Amygdala (tissue), 56 donors: ENCODE measurements at regions not wholly inside any gene's neighbourhood (a gene's known extent, or its start where the extent isn't known, plus 50 kb on each side); places are given as distances from the start of the nearest gene placed in this dataset.

Experiments
- DNase-seq, 56 donors: peaks; one replicate each; lab custom pipeline; 2025; lab: John Stamatoyannopoulos, UW

DNA sequence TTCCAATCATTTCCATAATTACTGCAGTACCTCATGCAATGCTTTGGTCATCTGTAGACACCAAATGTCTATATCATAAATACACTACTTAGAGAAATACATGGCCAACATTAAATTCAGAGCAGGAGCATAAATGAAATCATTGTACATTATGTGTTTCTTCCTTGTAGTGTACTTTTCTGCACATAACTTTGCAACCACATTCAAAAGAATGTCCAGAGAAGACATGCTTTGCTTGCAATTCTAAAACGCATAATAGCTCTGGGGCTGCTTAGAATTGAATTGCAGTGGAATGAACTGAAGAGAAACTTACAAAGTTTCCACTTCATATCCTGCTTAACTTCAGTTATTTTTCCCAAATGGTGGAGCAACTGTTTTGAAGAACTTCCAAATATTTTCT is 664.4 kb downstream of the DSC3 start:
- DNase-seq: no peak

DNA sequence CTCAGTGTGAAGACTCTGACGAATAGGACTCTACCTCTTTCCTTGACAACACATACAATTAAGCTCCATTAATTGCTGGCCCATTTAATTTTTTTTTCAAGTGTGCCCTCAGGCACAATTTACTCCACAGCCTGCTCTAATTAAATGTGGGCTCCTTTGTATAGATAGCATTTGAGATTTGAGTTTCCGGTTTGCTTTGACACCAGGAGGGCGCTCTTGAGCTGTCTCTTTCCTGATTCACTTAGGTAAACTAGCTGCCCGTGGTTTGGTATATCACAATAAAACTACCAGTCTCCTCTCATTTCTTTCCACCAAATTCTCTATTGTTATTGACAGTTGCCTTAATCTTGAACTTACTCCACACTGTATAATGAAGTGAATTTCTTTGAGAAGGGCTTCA is 666.0 kb downstream of the DSC3 start:
- no peak for DNase-seq

DNA sequence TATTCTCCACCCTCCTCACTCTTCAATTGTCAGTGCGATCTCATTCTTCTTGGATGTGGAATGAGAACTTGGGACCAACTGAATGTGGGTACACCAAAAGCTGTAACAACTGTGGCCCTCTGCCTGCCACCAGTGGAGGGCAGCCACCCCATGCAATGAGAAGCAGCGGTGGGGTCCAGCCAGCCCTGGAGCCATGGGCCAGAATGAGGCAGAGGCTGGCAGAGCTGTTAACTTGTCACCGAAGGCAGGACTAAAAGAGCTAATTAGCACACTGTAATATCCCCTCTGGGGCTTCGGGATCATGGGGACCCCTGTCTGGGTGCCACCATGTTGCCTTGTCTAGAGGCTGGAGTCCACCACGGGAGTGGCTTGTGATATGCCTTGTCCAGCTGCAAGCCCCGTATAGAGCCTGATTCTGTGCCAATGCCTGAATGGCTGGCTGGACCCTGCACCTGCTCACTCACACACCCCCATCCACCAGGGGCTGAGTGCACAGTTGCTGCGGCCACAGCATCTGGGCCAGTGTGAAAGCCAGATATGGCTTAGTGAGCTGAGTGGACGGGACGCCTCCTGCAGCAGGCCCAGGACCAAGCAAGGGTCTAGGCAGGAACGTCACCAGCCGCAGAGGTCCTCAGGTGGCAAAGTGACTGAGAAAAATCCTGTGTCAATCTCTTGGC is 680.5 kb downstream of the DSC3 start:
- no peak for DNase-seq

DNA sequence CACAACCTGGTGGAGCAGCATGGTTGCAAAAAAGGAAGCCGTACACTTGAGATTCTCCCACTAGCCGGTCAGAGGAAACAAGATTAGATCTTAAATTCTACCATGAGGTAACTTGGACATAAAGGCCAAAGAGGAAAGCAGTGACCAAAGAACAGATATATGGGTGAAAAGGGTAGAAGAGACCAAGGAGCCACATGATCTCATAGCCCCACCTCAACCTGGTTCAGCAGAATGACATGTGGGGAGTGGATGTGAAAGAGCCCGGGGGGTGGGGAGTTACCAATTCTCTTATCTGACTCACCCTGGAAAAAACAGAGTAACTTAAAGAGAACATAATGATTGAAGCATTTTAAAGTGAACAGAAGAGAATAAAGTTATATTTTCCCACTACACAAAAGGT is 683.0 kb downstream of the DSC3 start:
- no peak for DNase-seq

DNA sequence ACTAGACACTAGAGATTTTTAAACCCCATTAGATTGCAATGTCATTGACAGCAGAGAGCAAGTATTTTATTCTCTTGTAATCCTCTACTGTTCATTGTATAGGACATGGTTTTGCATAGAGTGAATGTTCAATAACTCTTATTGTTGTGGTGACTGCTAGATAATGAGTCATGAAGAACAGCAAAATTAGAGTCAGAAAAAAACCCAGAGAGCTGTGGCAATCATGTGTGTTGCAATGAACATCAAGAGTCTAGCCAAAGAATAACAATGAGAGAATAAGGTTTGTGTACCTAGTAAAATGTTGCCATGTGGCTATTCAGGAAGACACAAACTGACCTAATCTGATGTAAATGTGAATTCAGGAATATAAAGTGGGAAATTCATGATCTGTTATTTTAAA is 684.0 kb downstream of the DSC3 start:
- DNase-seq: peak in 1 of 56 donors; percentile 20

DNA sequence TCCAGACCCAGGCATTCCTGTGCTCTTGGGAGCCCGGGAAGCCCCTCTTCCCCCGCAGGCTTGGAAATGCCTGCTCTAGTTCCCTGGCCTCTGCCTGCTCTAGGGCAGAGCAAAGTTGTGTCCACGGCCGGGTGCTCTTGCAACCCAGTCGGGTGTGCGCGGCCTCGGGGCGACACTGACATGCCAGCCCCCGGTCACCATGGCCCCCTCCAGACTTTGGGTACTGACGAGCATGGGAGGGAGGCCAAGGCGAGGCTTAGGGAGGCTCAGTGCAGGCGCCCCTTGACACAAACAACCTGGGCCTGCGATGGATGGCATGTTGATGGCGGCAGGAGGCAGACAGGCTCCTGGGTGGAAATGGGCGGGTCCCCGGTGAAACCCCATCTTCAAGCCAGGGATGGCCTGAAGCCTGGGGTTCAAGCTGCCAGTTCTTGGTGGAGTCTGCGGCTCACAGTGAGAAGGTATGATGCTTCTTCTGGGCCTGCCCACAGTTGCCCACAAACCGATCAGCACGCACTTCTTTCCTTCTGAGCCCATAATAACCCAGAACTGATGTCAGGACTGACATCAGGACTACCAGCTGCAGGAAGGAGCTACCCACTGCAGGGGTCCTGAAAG is 689.9 kb downstream of the DSC3 start:
- DNase-seq: no peak

DNA sequence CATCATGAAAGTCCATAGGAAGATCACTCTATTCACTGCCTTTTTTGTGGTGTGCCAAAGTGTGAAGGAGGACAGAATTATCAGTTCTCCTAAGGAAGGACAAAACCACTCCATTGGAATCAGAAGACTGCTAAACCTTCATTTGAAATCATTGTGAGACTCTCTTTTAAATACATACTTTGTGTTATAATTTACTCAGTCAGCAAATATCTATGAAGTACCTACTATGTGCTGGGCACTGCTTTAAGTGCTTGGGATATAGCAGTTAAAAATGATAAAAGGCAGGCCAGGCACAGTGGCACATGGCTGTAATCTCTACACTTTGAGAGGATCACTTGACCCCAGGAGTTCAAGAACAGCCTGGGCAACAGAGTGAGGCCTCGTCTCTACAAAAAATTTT is 692.3 kb downstream of the DSC3 start:
- no peak for DNase-seq

DNA sequence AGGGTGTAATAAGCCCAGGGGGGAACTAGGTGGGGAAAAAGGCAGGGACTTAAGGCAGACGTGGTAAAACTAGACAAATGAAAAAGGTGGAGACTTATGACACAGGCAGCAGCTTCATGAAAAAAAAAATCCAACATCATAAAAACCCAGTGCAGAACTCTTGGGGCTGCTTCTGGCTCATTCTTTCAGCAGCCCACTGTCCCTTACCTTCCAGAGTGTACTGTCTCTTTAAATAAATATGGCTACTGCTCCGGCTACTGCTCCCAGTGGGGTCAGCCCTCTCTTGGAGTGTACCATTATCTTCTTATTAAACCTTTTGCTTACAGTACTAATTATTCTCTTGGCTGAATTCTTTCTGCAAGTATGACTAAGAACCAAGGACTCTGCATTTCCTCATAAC is 699.5 kb downstream of the DSC3 start:
- DNase-seq: no peak

DNA sequence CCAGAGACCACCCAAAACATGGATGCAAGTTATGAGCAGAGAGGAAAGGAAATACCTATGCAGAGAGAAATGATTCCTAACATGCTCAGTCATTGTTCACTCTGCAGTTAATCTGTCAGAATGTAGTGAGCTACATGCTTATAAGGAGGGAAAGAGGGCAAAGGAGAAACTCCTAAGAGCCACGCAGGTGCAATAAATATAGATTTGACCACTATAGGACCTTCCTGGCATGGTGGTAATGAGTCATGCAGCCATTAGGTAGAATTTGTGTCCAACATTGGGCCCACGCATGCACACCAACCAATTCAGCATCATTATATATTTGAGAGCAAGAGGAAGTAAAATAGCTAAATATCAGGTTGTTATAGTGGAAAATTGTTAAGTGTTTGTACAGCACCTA is 699.9 kb downstream of the DSC3 start:
- no peak for DNase-seq

DNA sequence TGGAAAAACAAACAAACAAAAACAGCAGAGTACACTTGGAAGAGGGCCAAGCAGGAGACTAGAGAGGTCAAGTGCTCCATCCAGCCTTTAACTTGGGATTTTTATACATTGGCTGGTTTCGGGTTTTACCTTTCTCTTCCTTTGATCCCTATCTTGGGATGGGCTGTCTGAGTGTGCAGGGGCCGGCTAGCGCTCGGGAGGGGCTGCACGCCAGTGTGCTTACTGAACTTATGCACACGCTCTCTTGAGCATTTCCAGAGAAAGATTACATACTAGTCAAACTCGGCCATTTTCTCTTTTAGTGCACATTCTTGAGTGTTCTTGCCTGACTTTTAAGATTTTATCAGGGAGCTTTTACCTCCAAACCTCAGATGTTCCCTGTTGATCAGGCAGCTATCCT is 707.8 kb downstream of the DSC3 start:
- DNase-seq: no peak

DNA sequence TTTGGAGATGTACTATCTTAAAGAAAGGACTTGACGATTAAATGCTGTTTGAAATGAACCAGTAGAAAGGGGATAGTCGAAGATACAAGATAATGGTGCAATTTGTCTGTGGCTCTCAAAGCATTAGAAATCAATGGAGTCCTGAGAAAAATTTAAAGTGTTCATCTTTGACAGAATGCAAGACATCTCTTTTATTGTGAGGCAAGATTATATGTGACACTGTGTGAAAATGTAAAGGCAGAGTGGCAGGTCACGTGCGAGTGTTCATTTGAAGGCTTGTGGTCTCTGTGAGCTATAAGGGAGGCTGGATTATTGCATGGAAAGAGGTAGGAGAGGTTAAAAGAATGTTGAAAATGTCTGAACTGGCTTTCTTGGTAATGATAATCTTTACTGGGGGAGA is 709.2 kb downstream of the DSC3 start:
- no peak for DNase-seq

DNA sequence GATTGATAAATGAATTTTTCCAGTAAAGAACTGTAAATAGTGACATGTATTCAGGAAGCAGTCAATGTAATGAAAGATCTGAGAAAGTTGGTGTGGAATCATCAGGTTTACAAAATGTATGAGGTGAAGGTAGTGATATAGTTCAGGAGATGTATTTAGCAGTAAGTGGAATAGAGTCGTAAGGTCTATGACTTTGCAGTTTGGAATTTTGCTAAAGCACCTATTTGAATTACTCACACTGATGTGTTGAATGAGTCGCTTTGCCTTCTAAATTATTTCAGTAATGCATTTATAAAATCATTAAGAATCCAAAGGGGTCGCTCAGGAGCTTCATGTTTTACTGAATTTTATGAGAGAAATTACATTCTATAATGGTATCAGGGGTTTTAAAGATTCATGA is 713.7 kb downstream of the DSC3 start:
- DNase-seq: no peak

DNA sequence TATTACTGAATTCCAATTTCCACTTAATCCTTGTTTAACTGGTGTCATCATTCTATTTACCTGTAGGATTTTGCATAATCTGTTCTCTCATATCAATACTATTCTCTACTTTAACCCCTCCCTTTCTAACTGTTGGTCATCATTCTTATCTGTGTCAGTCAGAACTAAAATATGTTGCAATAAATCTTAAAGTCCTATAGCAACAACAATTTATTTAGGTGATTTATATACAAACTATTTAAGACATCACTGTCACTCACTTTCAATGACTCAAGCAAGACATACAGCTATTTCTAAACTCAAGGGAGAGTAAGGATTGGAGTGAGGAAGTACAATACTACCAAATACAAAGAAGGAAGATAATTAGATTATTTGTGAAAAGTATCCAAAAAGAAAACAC is 740.4 kb downstream of the DSC3 start:
- no peak for DNase-seq

DNA sequence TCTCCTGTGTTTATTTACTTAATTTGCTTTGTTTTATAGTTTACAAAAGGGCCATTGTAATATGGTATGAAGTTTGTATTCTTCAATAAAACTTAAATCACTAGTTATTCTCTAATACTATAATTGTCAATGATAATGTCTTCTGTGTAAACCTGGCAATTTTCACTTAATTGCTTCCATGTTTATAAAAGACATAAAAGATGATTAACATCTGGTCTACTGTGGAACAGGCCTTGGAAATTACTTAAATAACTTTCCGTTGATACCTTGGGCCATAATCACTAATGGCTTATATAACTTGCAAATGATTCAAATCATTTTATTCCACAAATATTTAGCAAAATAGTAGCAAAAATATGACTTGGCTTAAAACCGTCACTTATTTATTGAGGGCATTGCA is 743.8 kb downstream of the DSC3 start:
- DNase-seq: no peak

DNA sequence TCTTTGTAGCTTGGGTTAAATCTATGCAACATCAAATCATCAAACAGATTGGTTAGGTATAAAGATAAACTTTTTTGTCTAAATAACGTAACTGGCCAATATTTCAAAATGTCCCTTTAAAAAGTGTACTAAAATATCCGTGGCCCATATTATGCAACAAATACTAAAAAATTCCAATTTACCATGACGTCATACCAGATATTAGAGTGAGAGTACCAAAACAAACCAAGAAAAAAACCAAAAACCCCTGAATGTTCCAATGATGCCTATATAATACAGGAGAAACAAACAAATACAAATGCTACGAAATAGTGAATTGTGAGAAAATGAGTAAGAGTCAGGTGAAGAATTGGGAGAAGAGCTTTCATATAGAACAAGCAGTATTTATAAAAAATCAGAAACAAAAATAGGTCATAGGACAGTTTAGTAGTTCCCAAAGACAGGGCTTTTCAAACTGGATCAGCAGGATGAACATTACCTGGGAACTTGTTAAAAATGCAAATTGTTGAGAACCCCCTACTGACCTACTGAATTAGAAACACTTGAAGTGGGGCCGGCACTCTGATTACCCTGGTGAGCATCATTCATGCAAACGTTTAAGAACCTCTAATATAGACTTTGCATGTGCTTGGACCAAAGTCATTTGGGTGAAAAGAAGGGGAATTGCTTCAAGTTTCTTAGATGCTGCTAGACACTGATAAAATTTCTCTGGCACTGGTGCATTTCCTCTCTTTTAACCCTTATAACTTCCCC is 753.7 kb downstream of the DSC3 start:
- DNase-seq: no peak

DNA sequence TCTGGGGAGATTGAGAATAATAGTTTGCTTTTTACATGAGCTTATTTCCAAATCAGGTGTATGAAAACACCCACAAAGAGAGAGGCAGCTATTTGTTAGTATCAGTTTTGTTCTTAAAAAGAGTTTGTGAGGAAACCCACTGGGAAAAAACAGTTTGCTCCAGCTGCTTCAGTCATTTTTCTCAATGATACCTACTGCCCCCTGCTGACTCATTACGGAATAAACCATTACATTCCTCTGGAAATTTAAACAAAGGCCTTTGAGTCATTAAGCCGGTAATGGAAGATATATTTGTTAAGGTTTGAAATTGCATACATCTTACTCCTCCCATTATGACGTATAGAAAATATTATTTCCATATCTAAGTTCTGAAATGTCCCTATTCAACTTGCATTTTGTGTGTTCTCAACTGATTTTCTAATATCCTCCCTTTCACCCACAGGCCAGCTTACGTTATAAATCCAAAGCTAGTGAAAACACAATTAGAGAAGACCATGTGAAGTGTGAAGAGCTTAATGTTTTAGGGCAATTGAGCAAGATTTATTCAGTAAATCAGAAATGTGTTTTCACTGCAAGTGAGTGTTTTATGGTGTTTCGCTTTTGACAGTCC is 761.6 kb downstream of the DSC3 start:
- DNase-seq: peak in 5 of 56 donors; percentile 0 to 49 (median 6)

DNA sequence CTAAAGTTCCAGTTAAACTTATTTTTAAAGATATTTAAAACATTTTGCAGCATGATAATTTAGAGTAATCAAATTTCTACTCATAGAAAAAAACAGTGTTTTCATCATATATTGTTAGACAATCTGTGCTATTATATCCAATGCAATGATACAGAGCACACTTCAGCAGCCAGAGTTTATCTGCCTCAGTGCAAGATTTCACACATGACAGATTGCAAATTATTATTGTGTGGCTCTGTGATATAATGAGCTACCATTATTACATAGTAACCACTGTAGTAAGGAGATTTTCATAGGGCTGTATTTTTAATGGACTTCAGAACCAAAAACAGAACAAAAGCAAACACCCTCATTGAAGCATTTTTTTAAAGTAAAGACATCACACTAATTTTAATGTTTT is 762.4 kb downstream of the DSC3 start:
- no peak for DNase-seq

DNA sequence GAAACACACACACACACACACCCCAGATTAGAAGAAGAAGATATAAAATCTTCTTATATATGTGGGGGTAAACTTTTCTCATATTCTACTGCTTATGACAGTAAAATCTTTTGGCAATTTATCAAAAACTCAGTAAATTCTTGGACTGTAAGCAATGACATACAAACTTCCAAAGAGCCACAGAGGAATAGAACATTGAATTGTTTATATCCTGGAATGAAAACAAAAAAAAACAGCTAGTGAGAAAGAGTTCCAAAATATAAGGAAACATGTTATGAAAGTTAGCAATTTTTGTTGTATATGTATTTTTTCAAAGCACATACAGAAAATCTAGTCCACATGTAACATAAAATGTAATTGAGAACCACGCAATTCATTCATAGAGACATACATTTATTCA is 764.9 kb downstream of the DSC3 start:
- DNase-seq: no peak

DNA sequence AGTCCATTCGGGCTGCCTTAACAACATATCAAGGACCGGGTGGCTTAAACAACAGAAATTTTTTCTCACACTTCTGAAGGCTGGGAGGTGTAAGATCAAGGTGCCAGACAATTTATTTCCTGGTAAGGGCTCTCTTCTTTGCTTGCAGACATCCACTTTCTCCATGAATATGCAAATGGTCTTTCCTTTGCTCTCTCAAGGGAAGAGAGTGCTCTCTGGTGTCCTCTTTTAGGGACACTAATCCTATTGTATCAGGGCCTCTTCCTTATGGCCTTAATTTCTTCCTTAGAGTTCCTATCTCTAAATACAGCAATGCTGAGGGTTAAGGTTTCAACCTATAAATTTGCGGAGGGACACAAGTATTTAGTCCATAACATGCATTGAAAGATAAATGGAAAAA is 770.8 kb downstream of the DSC3 start:
- no peak for DNase-seq

DNA sequence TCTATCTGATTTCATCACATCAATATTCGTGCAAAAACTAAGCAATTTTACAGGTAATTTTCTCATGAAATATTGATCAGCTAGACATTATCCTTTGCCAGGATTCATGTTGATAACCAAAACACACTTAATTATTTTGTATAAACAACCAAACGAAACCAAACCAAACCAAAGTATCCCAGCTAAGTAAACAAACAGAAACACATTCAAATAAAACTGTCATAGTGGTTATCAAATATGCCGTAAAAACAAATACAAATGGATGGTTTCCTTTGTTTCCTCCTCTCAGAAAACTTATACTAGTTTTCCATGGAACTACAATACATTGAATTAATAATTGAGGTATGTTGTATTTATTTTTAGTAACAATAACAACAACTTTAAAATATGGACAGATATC is 777.4 kb downstream of the DSC3 start:
- no peak for DNase-seq

DNA sequence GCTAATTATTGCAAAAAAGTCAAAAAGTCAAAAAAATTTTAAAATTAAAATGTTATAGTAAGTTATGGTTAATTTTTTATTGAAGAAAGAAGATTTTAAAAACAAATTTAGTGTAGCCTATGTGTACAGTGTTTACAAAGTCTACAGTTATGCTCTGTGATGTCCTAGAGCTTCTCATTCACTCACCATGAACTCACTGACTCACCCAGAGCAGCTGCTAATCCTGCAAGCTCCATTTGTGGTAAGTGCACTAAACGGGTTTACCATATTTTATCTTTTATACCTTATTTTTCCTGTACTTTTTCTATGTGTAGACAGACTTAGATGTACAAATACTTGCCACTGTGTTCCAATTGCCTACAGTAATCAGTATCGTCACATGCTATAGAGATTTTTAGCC is 788.2 kb downstream of the DSC3 start:
- DNase-seq: no peak

DNA sequence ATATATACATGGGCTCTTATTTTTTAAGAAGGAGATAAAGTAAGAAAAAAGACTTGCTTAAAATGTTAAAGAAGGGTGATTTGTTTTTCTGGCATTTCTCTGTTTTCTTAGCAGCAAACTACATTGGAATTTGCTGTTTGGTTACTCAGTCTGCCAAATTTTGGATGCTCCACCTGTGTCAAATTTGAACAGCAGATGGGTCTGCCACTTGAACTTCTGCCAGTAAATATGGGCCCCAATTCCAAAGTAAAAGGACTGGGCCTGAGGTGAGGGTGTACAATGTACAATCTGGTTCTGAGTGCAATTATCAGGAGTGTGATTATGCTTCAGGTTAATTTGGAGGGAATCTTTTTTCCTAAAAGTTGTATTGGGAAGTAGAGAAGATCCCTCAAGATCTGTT is 794.5 kb downstream of the DSC3 start:
- DNase-seq: no peak
